OCI-LY7 (cell line): ENCODE measurements at regions not wholly inside any gene's neighbourhood (a gene's known extent, or its start where the extent isn't known, plus 50 kb on each side); places are given as distances from the start of the nearest gene placed in this dataset.

Source experiments
- BruUV-seq: library from RNA; stranded (reverse); fragments of 400-500 nt; replicated peaks from 2 replicates; lab custom pipeline; 2021; lab: Mats Ljungman, UMichigan
- CTCF ChIA-PET: fragments of 300-600 bp; sonication (Branson Sonifier 250); formaldehyde crosslinking; loops from one replicate; lab custom pipeline; 2022; ENCODE audit warnings: antibody characterized with exemption; ENCODE audit not compliant: unreplicated experiment; lab: Charles Lee
- POLR2A ChIA-PET: fragments of 300-600 bp; sonication (Branson Sonifier 250); formaldehyde crosslinking; loops from one replicate; lab custom pipeline; 2022; ENCODE audit warnings: antibody characterized with exemption; lab: Charles Lee
- DNase-seq: peaks from one replicate; pipeline ENCODE4 v3.0.0-alpha.2; 2015; ENCODE audit warnings: low spot score
- H2AFZ ChIP-seq: fragments of 200-600 bp; sonication (generic), shearing (Covaris generic); 2 replicates; pipeline ENCODE4 v1.6.1; 2014; ENCODE audit warnings: mild to moderate bottlenecking, antibody characterized with exemption, low read length, moderate library complexity
- H3K27ac ChIP-seq: fragments of 200-600 bp; sonication (generic); 2 replicates; pipeline ENCODE4 v1.5.1; 2014; ENCODE audit warnings: mixed run types, low read depth, mild to moderate bottlenecking, moderate library complexity, low read length, inconsistent platforms; ENCODE audit not compliant: poor library complexity, severe bottlenecking
- H3K36me3 ChIP-seq: fragments of 200-600 bp; sonication (generic); 2 replicates; pipeline ENCODE4 v1.6.1; 2014; ENCODE audit warnings: mild to moderate bottlenecking, antibody characterized with exemption, low read length, moderate library complexity, mixed read lengths; ENCODE audit not compliant: insufficient read depth
- H3K4me1 ChIP-seq: fragments of 200-600 bp; sonication (generic); 2 replicates; pipeline ENCODE4 v1.5.1; 2014; ENCODE audit warnings: mild to moderate bottlenecking, low read length; ENCODE audit not compliant: insufficient read depth, poor library complexity, severe bottlenecking
- H3K4me2 ChIP-seq: fragments of 200-600 bp; sonication (generic); 2 replicates; pipeline ENCODE4 v1.6.1; 2014; ENCODE audit warnings: mild to moderate bottlenecking, low read length
- H3K4me3 ChIP-seq: fragments of 200-600 bp; sonication (generic); 2 replicates; pipeline ENCODE4 v1.5.1; 2014; ENCODE audit warnings: mild to moderate bottlenecking, low read depth, low read length; ENCODE audit not compliant: poor library complexity, severe bottlenecking
- H3K79me2 ChIP-seq: fragments of 200-600 bp; sonication (generic); 2 replicates; pipeline ENCODE4 v1.6.1; 2016; ENCODE audit warnings: low read depth, mild to moderate bottlenecking, low read length, moderate library complexity, mixed read lengths; ENCODE audit not compliant: insufficient read depth
- H3K9me2 ChIP-seq: fragments of 200-600 bp; sonication (generic); 2 replicates; pipeline ENCODE4 v1.6.1; 2016; ENCODE audit warnings: mild to moderate bottlenecking, low read length, mixed read lengths; ENCODE audit not compliant: insufficient read depth
- H3K9me3 ChIP-seq: fragments of 200-600 bp; sonication (generic); 2 replicates; pipeline ENCODE4 v1.6.1; 2014; ENCODE audit warnings: mild to moderate bottlenecking, mixed run types, low read length, mixed read lengths
- H4K20me1 ChIP-seq: fragments of 200-600 bp; sonication (generic); 2 replicates; pipeline ENCODE4 v1.6.1; 2014; ENCODE audit warnings: mild to moderate bottlenecking, antibody characterized with exemption, low read length, moderate library complexity, mixed read lengths; ENCODE audit not compliant: insufficient read depth
- EZH2phosphoT487 ChIP-seq: fragments of 200-600 bp; sonication (generic); IDR thresholded peaks from 2 replicates; pipeline ENCODE4 v1.6.1; 2018; ENCODE audit warnings: low read depth, borderline replicate concordance, mild to moderate bottlenecking, mixed run types, antibody characterized with exemption, low read length, moderate library complexity, mixed read lengths
- intact Hi-C: fragments of 100-400 bp; cut with micrococcal nuclease; formaldehyde crosslinking; loops from one replicate; pipeline ENCODE4 v1.10.0; 2022; ENCODE audit not compliant: unreplicated experiment
- TF ChIP-seq, protein P1 (sequence below): fragments of 200-600 bp; sonication (generic); conservative IDR thresholded peaks from 2 replicates; pipeline ENCODE4 v1.5.1; 2014; ENCODE audit warnings: mild to moderate bottlenecking, antibody characterized with exemption, low read length, moderate library complexity, mixed read lengths

DNA sequence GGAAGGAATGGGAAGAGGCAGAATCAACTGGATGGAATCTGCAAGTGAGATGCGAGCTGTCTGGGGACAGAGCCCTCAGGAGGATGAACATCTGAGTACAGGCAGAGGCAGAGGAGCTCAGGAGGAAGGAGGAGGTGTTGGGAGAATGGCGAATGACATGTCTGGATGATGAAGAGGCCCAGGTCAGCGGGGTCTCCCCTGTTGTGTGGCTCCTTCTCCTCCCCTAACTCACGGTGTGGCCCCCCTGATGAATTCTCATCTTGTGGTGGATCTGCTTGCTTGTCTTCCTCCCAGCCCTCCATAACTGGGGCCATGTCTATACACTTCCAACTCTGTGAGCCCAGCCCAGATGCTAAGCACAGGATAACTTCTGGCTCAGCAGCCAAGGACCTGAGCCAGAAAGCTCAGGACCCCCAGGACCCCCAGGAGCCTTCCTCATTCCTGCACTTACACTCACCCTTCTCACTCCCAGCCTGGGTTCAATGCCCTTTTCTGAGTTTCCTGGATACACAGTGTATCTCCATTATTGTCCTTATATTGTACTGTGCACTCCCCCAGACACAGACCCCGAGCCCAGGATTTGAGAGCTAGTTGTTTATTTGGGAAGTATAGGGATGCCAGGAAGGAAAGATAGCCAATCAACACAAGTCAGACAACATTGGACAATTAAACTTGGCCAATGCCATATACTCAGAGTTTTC, 678.6 kb upstream of the HS6ST1 start:
- Histone ChIP-seq H3K4me1 (no peaks in the 10 kb centered on the region), H3K27ac (no peak overlapping the region), H3K9me3 (no peaks in the 10 kb centered on the region), H2AFZ (no peak overlapping the region), H3K4me2 (no peak overlapping the region), H3K79me2 (no peaks in the 10 kb centered on the region), H3K36me3 (no peaks in the 10 kb centered on the region), H3K4me3 (no peak overlapping the region), H4K20me1 (no peaks in the 10 kb centered on the region), H3K9me2 (no peaks in the 10 kb centered on the region)
- POLR2A ChIA-PET, result no interaction called here
- no peak for DNase-seq
- TF ChIP-seq, protein P1, sequence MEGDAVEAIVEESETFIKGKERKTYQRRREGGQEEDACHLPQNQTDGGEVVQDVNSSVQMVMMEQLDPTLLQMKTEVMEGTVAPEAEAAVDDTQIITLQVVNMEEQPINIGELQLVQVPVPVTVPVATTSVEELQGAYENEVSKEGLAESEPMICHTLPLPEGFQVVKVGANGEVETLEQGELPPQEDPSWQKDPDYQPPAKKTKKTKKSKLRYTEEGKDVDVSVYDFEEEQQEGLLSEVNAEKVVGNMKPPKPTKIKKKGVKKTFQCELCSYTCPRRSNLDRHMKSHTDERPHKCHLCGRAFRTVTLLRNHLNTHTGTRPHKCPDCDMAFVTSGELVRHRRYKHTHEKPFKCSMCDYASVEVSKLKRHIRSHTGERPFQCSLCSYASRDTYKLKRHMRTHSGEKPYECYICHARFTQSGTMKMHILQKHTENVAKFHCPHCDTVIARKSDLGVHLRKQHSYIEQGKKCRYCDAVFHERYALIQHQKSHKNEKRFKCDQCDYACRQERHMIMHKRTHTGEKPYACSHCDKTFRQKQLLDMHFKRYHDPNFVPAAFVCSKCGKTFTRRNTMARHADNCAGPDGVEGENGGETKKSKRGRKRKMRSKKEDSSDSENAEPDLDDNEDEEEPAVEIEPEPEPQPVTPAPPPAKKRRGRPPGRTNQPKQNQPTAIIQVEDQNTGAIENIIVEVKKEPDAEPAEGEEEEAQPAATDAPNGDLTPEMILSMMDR, result no peak
- no peak for TF ChIP-seq EZH2phosphoT487
- CTCF ChIA-PET, result no interaction called here
- BruUV-seq, result no TSS peak
- intact Hi-C loops, result no loop called here

DNA sequence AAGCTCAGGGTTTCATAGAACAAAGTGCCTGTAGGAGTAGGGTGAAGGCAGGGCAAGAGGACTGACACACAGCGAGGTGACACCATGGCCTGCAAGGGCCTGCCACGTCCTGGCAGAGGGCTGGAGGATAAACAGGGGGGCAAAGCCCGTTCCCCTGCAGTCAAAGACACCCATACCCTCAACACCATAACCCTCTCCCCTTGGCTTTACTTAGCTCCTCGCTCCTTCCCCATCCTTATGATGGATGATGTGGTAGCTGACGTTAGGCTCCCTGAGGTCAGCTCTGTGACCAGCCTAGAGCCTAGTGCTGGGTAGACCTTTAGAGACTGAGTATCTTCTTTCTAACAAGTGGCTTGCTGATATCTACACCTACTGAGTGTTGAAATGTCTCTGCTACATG, 683.3 kb upstream of the HS6ST1 start:
- Histone ChIP-seq H3K4me2 (no peak overlapping the region), H3K9me3 (no peaks in the 10 kb centered on the region), H3K9me2 (no peaks in the 10 kb centered on the region), H3K36me3 (no peaks in the 10 kb centered on the region), H3K4me3 (no peak overlapping the region), H2AFZ (no peak overlapping the region), H3K79me2 (no peaks in the 10 kb centered on the region), H3K4me1 (no peaks in the 10 kb centered on the region), H4K20me1 (no peaks in the 10 kb centered on the region), H3K27ac (no peak overlapping the region)
- intact Hi-C loops, result no loop called here
- TF ChIP-seq, protein P1, result no peak
- no peak for TF ChIP-seq EZH2phosphoT487
- DNase-seq, result no peak
- CTCF ChIA-PET, result no interaction called here
- POLR2A ChIA-PET, result no interaction called here
- BruUV-seq, result no TSS peak

DNA sequence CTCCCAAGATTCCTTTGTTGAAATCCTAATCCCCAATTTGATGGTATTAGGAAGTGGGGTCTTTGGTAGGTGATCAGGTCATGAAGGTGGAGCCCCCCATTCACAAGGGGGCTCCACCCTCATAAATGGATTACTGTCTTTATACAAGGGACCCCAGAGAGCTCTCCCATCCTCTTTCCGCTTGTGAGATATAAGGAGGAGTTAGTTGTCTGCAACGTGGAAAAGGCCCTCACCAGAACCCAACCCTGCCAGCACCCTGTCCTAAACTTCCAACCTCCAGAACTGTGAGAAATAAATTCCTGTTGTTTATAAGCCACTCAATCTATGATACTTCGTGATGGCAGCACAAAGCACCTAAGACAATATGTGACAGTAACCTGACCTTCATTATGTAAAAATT, 684.1 kb upstream of the HS6ST1 start:
- BruUV-seq, result no TSS peak
- intact Hi-C loops, result no loop called here

More for the DNA sequence above, 684.1 kb upstream of the HS6ST1 start:
- ChIA-PET CTCF (no interaction called here), POLR2A (no interaction called here)
- Histone ChIP-seq H3K9me2 (no peaks in the 10 kb centered on the region), H3K9me3 (no peaks in the 10 kb centered on the region), H2AFZ (no peak overlapping the region), H3K36me3 (no peaks in the 10 kb centered on the region), H3K4me2 (no peak overlapping the region), H3K4me1 (no peaks in the 10 kb centered on the region), H3K4me3 (no peak overlapping the region), H3K27ac (no peak overlapping the region), H4K20me1 (no peaks in the 10 kb centered on the region), H3K79me2 (no peaks in the 10 kb centered on the region)
- no peak for TF ChIP-seq EZH2phosphoT487
- DNase-seq, result no peak
